ENCODE measurements at regions not wholly inside any gene's neighbourhood (a gene's known extent, or its start where the extent isn't known, plus 50 kb on each side); places are given as distances from the start of the nearest gene placed in this dataset.
A peak's percentile ranks its signal among the peaks of the same experiment; 100 is the strongest.
"Not testable (repeated sequence)": the region's sequence is repeated elsewhere in the genome, so short reads cannot be mapped to it uniquely, and the experiment has no call there.

- no peak for DNase-seq
These were observed 153.6 kb downstream of the MAGEB17 start for GRCh38 chrX:16320765-16321355.

DNA sequence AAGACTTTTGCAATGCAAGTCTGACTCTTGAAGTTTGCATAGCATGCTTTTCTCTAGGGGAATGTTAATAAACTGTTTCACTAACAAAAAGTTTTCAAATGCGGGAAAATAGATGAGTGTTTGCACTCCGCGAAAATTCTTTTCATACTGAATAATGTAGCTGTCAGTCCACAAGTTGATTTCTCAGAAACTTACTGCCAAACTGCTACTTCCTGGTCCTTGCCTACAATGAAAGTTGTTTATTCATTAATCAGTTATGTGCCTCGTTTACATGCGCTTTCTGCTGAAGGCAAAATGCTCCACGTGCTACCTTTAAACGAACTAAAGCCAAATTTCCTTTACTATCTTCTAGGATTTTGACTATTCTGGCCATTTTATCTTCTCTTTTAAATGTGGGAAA lies 166.2 kb downstream of the MAGEB17 start:
- no peak for DNase-seq

- DNase-seq, result no peak
These were observed 167.9 kb downstream of the MAGEB17 start for GRCh38 chrX:16335181-16335580.

DNA sequence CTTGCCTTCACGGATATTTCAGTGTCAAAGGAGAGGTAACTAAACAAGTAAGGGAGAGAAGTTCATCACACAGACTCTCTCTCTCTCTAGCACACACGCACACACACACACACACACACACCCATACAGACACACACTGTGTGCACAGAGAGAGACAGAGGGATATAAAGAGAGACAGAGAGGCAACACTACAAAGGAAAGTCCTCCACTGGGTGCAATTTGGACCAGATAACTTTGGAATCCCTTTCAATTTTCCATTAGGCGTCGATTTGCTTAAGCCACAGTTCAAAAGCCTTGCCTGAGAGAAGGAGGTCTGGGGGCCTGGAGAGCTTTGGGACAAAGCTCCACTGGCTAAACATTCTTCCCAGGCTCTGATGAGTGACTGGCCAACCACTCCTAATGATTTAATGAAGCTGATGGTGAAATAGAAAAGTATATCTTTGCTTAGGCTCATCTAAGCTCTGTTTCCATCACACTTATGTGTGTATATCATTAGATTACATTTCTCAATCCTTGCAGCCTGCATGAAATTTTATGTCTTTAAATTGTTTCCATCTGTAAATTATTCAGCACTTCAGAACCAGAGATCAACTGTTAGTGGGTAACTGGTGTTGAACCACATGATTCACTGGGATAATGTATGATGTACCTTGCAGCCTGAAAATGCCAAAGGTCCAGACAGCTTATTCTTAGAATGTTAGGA lies 180.8 kb downstream of the MAGEB17 start:
- DNase-seq, result no peak

DNA sequence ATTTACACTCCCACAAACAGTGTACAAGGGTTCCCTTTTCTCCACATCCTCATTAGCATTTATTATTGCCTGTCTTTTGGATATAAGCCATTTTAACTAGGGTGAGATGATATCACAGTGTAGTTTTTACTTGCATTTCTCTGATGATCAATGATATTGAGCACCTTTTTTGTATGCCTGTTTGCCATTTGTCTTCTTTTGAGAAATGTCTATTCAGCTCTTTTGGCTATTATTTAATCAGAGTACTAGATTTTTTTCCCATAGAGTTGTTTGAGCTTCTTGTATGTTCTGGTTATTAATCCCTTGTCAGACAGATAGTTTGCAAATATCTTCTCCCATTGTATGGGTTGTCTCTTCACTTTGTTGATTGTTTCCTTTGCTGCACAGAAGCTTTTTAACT lies 190.6 kb downstream of the MAGEB17 start:
- DNase-seq, result no peak

DNA sequence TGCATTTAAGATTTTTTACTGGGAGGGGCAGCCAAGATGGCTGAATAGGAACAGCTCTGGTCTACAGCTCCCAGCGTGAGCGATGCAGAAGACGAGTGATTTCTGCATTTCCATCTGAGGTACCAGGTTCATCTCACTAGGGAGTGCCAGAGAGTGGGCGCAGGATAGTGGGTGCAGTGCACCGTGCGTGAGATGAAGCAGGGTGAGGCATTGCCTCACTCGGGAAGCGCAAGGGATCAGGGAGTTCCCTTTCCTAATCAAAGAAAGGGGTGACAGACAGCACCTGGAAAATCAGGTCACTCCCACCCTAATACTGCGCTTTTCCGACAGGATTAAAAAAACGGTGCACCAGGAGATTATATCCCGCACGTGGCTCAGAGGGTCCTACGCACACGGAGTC lies 192.8 kb downstream of the MAGEB17 start:
- not testable (repeated sequence) for DNase-seq

GRCh38 chrX:16368696-16369095 lies 201.4 kb downstream of the MAGEB17 start:
- no peak for DNase-seq

DNA sequence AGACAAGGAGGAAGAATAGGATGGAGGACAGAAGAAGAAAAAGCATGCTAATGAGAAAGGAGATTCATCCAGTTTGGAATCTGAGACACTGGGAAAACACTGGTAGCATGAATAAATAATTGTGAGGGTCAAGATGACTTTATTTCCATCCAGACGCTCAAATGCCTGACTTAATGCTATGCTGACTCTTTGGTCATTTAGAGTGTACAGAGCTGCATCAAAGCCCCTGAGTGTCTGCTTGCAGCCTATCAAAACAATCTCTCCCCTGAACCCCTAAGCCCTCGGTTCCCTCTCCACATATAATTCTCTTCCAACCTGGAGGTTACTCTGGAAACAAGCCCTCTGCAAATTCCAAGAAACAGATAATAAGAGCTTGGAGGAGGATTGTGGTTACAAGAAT lies 208.8 kb downstream of the MAGEB17 start:
- no peak for DNase-seq

GRCh38 chrX:16386126-16386525 lies 218.8 kb downstream of the MAGEB17 start:
- DNase-seq, result no peak

- DNase-seq, result no peak
These were observed 225.3 kb downstream of the MAGEB17 start for GRCh38 chrX:16392597-16392996.

GRCh38 chrX:16394290-16394689 lies 227.0 kb downstream of the MAGEB17 start:
- DNase-seq, result no peak

DNA sequence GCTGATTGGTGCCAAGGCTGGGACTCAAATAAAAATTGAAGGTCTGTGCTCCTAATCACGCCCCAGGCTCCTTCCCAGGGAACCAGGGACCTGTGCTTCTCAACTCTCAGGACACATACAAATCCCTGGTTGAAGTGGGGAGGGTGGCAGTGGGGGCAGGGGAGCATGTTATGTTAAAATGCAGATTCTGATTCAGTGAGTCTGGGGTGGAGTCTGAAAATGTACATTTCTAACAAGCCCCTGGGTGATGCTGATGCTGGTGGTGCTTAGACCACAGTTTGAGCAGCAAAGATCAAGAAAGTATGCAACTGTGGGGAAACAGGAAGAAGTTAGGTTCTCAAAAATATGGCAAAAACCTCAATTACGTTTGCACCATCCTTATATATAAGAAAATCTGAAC lies 236.5 kb downstream of the MAGEB17 start:
- no peak for DNase-seq

GRCh38 chrX:16416588-16416987 lies 233.4 kb upstream of the S100G start:
- no peak for DNase-seq

GRCh38 chrX:16418650-16419049 lies 231.3 kb upstream of the S100G start:
- no peak for DNase-seq

- DNase-seq, result no peak
These were observed 222.3 kb upstream of the S100G start for GRCh38 chrX:16427668-16428067.

DNA sequence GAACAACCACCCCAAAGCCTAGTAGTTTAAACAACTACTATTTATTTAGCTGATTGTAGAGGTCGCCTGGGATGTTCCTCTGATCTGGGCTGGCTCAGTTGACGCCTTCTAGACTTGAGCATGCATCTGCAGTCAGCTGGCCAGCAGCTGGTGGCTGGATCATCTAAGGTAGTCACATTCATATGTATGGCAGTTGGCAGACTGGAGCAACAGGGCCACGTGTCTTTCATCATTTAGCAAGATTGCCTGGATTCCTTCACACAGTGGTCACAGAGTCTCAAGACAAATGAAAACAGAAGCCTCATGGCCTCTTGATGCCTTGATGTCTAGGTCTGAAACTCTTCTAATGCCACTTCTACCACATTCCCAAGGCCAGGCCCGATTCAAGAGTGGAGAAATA lies 220.6 kb upstream of the S100G start:
- DNase-seq, result no peak

DNA sequence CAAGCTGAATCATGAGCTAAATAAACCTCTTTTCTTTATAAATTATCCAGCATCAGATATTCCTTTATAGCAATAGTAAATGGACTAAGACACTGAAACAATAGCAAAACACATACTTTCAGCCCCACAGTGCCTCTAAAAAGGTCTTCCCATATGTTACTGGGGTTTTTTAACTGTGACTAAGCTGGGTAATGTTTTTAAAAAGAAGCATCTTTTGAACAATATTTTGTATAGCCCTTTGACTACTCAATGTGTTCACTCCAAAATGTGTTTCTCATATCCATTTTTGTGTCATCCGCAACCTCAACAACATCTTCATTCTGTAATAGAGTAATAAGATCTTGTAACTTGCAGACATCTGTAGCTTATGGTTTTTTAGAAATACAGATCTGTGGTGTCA lies 218.7 kb upstream of the S100G start:
- DNase-seq, result no peak

GRCh38 chrX:16433021-16433420 lies 216.9 kb upstream of the S100G start:
- DNase-seq, result no peak

GRCh38 chrX:16435399-16435986 lies 214.5 kb upstream of the S100G start:
- no peak for DNase-seq

DNA sequence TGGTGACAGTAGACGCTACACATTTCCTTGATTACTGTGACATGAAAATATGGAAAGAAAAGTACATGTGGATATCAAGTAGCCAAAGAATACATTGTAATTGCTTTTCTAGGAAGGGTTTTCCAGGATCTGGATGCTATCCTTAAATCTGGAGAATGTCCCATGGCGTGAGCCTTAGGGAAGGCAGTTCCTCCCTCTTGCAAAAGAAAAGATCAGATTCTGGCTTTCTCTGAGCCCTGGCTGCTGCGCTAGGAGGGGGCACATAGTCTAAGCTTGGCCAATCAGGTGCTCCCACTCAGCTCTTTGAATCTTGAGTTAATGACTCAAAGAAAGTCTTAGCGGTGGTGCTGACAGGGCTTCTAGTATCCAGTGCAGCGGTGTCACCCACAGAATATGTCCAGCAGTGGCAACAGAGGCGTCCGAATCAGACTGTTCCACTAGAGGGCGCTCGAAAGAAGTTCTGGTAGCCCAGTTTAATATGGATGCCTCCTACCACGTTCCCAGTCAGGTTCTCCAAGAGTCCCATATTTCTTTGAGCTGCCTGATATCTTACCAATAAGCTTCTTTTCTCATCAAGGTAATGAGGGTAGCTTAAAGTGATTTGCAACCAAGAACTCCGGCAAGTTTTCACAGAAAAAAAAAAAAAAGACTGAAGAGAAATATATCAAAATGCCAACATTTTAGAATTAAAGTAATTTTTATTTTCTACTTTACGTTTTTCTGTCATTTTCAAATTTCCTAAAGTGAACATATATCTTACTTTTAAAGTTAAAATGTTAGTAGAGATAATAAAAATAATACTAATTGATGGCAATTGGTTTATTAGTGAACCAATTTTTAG lies 213.4 kb upstream of the S100G start:
- DNase-seq, result peak; percentile 52

DNA sequence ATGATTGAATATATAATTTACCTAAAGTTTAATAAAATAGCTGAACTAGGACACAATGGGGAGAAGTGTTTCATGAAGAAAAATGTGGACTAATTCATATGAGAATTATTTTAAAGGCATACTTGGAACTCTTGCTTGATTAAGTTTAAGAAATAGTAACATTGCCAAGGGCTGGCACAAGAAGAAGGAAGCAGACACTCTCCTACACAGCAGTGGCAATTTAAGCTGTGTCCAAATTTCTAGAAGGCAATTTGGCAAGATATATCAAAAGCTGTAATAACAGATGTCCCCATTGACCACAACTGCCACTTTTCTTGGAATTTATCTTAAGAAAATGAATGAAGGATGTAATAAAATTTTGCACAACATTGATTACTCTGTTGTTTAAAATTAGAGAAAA lies 209.5 kb upstream of the S100G start:
- no peak for DNase-seq

DNA sequence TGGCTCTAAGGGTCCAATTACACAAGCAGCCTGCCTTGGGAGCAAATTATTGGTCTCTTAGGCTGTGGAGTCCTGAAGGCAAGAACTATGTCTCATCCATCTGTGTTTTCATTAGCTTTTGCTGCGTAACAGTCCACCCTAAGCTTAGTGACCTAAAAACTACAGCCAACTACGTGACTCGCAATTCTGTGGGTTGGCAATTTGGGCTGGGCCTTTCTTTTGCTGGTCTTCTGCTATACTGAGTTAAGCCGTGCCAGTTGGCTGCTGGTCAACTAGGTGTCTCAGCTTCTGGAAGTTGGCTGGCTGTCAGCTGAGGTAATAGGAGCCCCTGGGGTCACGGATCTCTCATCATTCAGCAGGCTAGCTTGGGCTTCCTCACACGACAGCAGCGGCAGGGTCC lies 205.6 kb upstream of the S100G start:
- no peak for DNase-seq

GRCh38 chrX:16445166-16445752 lies 204.7 kb upstream of the S100G start:
- peak; percentile 9 for DNase-seq
